ENCODE measurements at regions not wholly inside any gene's neighbourhood (a gene's known extent, or its start where the extent isn't known, plus 50 kb on each side); places are given as distances from the start of the nearest gene placed in this dataset.

GRCh38 chr6:170212956-170213636, 77.8 kb downstream of the DLL1 start:
- DNase-seq = no peak

- DNase-seq = no peak
Observed at GRCh38 chr6:170212051-170212756, 78.7 kb downstream of the DLL1 start.

GRCh38 chr6:170211404-170212025, 79.4 kb downstream of the DLL1 start:
- DNase-seq = no peak

- DNase-seq = no peak
Observed at GRCh38 chr6:170210651-170211403, 80.1 kb downstream of the DLL1 start.

GRCh38 chr6:170210026-170210390, 80.9 kb downstream of the DLL1 start:
- DNase-seq = no peak

- no peak for DNase-seq
Observed at GRCh38 chr6:170209354-170210025, 81.4 kb downstream of the DLL1 start.

GRCh38 chr6:170208651-170209353, 82.1 kb downstream of the DLL1 start:
- no peak for DNase-seq

- no peak for DNase-seq
Observed at GRCh38 chr6:170208182-170208601, 82.7 kb downstream of the DLL1 start.

- no peak for DNase-seq
Observed at GRCh38 chr6:170207586-170208181, 83.2 kb downstream of the DLL1 start.

- DNase-seq = no peak
Observed at GRCh38 chr6:170206851-170207431, 83.9 kb downstream of the DLL1 start.

GRCh38 chr6:170206317-170206621, 84.6 kb downstream of the DLL1 start:
- DNase-seq = no peak

- no peak for DNase-seq
Observed at GRCh38 chr6:170205534-170206316, 85.2 kb downstream of the DLL1 start.

GRCh38 chr6:170205126-170205525, 85.8 kb downstream of the DLL1 start:
- no peak for DNase-seq

- DNase-seq = no peak
Observed at GRCh38 chr6:170203212-170203611, 87.7 kb downstream of the DLL1 start.

GRCh38 chr6:170202416-170203135, 88.3 kb downstream of the DLL1 start:
- DNase-seq = no peak

GRCh38 chr6:170201361-170201760, 89.5 kb downstream of the DLL1 start:
- DNase-seq = no peak

- DNase-seq = no peak
Observed at GRCh38 chr6:170200458-170200891, 90.4 kb downstream of the DLL1 start.

- DNase-seq = no peak
Observed at GRCh38 chr6:170199716-170200115, 91.2 kb downstream of the DLL1 start.

GRCh38 chr6:170198298-170198697, 92.6 kb downstream of the DLL1 start:
- DNase-seq = peak in 2 of 4 experiments; percentile 5 to 12

- DNase-seq = no peak
Observed at GRCh38 chr6:170193326-170193821, 97.5 kb downstream of the DLL1 start.

Data from suppressor macrophage (primary cell).